HG03354 (cell line): ENCODE measurements at regions not wholly inside any gene's neighbourhood (a gene's known extent, or its start where the extent isn't known, plus 50 kb on each side); places are given as distances from the start of the nearest gene placed in this dataset.
"Not testable (repeated sequence)": the region's sequence is repeated elsewhere in the genome, so short reads cannot be mapped to it uniquely, and the experiment has no call there.

ENCODE experiments used
- ATAC-seq: cut with Tn5 transposase; IDR thresholded peaks from one replicate; pipeline ENCODE4 v1.9.1; 2021; ENCODE audit warnings: mild to moderate bottlenecking; ENCODE audit not compliant: unreplicated experiment, poor library complexity, severe bottlenecking

DNA sequence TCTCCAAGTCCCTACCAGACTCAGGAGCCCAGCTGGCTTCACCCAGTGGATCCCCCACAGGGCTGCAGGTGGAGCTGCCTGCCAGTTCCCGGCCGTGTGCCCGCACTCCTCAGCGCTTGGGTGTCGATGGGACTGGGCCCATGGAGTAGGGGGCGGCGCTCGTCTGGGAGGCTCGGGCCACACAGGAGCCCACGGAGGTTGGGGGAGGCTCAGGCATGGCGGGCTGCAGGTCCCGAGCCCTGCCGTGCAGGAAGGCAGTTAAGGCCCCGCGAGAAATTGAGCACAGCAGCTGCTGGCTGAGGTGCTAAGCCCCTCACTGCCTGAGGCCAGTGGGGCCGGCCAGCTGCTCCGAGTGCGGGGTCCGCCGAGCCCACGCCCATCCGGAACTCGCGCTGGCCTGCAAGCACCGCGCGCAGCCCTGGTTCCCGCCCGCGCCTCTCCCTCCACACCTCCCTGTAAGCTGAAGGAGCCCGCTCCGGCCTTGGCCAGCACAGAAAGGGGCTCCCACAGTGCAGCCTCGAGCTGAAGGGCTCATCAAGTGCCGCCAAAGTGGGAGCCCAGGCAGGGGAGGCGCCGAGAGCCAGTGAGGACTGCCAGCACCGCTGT lies 1771.1 kb downstream of the OLFM4 start:
- ATAC-seq = no peak

DNA sequence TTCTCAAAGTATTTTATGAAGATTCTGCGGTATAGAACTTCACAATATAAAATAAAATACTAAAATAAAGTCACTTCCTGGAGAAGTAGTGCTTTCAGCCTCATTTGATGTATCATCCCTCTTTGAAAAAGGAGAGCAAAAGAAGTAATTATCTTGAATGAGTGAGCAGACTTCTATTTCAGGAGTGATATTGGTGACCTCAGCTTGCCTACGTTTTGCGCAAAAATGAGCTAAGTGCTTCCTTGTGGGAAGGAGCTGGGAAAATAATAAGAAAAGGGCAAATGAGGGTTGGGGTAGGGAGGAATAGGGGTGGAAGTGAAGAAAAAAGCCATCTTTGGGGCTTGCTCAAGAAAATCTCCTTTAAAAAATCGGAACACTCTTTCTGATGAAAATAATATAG lies 1773.6 kb downstream of the OLFM4 start:
- no peak for ATAC-seq

DNA sequence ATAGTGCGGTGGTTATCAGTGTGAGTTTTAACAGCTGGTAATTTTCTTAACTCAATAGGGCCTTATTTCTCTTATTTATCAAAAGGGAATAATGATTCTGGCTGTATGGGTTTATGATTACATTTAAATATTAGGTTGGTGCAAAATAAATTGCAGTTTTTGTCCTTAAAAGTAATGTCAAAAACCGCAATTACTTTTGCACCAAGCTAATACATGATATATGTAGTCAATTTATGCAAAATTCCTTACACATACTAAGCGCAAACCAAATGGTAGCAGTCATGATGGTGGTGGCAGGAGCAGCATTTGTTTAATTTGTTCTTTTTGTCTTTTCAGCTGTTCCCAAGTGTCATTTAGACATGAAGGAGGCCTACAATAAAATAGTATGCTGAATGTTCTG lies 1777.1 kb downstream of the OLFM4 start:
- no peak for ATAC-seq

DNA sequence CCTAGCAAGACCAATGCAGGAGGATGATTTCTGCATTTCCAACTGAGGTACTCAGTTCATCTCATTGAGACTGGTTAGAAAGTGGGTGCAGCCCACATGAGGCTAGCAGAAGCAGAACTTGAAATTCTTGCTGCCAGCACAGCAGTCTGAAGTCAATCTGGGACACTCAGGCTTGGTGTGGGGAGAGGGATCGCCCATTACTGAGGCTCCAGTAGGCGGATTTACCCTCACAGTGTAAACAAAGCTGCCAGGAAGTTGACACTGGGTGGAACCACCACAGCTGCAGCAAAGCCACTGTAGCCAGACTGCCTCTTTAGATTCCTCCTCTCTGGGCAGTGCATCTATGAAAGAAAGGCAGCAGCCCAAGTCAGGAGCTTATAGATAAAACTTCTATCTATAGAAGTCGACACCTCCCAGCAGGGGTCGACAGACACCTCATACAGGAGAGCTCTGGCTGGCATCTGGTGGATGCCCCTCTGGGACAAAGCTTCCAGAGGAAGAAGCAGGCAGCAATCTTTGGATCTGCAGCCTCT lies 1793.4 kb downstream of the OLFM4 start:
- not testable (repeated sequence) for ATAC-seq

DNA sequence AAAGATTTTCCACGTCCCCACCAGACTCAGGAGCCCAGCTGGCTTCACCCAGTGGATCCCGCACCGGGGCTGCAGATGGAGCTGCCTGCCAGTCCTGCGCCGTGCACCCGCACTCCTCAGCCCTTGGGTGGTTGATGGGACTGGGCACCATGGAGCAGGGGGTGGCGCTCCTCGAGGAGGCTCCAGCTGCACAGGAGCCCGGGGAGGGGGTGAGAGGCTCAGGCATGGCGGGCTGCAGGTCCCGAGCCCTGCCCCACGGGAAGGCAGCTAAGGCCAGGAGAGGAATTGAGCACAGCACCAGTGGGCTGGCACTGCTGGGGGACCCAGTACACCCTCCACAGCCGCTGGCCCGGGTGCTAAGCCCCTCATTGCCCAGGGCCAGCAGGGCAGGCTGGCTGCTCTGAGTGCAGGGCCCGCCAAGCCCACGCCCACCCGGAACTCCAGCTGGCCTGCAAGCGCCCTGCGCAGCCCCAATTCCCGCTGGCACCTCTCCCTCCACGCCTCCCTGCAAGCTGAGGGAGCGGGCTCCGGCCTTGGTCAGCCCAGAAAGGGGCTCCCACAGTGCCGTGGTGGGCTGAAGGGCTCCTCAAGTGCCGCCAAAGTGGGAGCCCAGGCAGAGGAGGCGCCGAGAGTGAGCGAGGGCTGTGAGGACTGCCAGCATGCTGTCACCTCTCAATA lies 1800.9 kb downstream of the OLFM4 start:
- ATAC-seq = not testable (repeated sequence)

DNA sequence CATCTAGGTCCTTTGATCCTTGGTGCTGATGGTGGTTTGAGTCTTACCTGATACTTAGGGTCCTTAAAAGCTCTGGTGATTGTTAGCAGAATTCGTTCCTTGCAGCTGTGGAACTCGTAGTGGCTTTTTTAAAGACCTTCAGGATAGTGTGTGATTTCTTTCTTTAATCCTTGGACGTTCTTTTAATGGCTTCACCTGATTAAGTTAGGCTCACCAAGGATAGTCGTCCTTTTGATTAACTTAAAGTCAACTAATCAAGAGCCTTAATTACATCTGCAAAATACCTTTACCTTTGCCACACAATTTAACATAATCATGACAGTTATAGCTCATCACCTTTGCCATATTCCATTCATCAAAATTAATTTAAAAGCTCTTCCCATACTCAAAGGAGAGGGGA lies 1807.7 kb downstream of the OLFM4 start:
- no peak for ATAC-seq

DNA sequence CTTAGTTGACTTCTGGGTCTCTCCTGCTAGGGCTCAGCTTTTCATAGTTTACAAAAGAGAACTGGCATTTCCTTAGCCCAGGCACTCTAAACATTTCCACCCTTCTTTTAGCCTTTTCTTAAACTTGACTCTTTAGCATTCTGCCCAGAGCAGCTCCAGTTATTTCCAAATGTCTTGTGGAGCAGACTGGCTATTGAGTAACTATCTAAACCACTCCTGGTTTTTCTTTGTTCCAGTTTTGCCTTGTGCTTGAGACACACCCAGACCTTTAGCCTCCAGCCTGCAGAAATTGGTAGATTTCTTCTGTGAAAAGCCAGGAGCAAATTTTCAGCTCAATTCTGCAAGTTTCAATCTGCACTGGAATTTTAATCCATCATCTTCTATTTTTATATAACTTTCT lies 1813.1 kb downstream of the OLFM4 start:
- no peak for ATAC-seq

DNA sequence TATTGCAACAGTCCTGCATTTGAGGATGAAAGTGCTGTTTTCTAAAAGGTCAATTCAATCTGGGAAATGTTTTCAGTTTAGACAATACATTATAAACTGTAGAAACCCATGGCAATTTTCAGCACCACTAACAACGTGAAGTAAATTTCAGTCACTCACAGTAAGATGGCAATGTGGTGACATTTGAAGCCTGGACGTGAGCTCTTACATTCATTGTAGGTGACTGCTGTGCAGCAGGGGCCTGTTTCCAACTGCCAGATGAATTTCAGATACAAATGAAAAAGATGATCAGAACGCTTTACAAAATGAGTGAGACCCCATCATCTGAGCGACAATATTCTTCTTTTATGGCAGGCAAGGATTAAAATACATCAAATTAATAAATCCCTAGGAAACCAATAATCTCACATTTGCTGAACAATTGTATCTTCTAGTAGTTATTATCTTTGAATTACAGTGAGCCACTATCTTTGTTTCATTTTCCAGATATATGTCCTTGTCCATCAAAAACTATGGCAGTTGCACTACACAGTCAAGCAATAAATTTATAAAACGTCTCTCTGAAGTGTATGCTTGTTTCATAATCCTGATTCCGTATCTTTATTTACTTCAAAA lies 1816.8 kb downstream of the OLFM4 start:
- ATAC-seq = no peak

DNA sequence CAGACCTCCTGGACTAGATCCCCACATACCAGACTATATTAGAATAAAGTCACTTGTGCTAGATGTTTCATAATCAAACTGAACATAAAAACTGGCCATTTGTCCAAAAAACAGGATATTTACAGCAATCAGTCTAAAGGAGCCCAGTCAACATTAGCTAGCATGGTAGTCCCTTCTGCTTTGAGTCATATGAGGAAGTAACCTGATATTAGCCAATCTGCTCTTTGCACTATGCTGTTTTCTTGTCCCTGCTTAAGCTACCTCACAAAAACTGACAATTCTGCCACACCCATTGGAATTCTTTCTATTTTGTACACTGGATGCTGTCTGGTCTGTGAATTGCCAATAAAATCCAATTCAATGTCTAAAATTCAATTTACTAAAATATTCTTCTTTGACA lies 1824.2 kb downstream of the OLFM4 start:
- no peak for ATAC-seq

DNA sequence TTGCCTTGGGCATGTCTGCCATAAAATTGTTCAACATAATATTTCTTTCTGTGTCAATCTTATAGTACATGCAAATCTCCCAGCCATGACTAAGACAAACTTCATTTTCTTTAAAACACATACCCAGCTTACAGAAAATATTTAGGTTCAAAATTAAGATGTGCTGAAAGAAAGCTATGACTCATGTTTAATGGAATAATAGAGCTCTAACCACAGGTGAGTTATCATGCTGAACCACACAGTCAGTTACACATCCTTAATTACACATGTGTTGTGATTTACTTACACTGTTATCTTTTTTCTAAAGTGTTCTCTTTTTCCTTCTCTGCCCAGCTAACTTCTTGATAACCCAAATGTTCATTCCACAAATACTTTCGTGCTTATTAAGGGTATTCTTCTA lies 1831.2 kb downstream of the OLFM4 start:
- ATAC-seq = no peak

DNA sequence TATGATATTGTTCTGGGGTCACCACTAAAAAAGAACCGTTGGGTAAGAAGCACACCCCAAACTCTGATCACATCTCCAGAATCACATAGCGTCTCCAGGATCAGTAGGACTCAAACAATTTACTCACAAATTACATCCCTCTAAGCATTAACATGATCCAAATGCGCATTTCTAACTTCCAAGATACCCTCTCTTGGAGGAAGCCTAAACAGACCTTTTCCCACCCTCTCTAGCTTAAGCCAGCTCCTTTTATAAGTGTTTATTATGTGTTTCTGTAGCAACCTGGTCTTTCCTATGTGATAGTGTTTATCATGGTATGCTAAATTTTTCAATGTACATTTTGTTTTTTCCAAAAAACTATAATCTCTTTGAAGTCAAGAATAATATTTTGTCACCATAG lies 1846.5 kb downstream of the OLFM4 start:
- no peak for ATAC-seq

DNA sequence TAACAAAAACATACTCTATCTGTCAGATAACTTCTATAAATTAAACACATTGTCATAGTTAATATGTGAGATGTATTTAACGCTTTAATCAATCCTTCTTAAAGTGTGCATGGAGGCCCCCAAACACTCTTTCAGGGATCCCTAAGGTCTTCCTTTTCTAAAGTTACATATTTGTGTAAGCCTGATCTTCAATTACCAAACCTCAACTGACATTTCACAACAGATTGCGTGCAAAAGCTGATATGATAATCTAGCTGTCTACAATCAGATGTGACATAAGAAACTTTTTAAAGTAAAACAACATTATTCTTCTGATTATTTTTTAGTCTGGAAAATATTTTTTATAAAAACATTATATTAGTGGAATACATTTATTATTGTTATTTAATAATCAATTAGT lies 1850.4 kb downstream of the OLFM4 start:
- ATAC-seq = no peak

DNA sequence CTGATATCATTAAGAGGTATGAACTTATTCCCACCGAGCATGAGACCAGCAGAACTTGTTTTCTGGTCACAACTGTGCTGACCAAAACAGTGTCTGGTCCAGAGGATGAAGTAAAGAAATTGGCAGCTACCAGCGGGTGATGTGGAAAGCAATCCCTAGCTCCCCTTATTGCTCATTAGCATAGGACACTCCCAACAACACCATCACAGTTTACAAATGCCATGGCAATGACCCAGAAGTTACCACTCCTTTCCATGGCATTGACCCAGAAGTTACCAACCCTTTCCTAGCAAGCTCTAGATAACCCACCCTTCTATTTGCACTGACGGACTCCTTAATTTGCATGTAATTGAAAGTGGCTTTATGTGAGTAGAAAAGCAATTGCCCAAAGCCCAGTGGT lies 1856.1 kb downstream of the OLFM4 start:
- ATAC-seq = no peak

DNA sequence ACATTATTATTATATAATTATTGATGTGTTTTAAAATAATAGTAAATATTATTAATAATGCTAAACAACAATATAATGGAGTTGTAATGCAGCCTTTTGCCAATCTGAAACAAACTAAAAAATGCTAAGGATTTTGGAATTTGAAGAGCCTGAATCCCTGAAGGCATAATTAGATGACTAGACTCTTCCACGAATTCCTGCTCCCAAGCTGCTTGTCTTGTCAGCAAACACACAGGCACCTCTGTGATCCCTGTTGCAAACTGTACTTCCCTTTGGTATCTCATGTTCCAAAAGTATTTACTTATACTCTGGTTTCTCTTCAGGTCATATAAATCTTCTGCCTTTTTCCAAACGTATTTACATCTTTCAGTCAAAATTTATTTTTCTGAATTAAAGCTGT lies 1862.4 kb downstream of the OLFM4 start:
- ATAC-seq = no peak

DNA sequence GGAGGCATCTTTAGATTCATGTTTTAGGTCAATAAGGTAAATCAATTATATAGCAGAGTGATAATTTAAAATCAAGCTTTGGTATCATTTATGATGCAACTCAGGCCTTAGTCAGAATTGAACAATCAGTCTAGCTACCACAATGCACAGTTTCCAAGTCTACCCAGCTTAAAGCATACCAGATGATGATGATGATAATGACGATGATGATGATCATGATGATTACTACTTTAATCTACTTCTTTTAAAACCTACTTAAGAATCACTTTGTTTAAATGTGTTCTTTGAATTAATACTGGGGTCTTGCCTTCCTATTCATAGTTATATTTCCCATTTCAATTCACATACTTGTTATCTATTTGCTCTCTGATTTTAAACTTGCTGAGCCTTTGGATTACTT lies 1872.7 kb downstream of the OLFM4 start:
- no peak for ATAC-seq

DNA sequence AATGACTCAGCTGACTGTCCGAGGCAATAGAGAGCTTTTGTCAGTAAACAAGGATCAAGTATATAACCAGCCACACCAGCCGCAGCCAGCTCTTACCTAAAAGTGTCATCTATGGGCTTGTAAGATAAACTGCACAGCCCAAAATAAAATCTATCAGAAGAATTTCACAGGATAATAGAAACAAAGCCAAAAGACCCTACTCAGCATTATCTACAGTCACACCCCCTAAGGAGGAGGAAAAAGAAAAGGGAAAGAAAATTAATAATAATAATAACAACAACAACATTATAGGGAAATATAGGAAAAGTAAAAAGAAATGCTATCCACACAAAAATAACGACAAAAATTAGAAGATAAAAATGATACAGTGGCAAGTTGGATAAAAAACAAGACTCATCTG lies 1883.8 kb downstream of the OLFM4 start:
- no peak for ATAC-seq

DNA sequence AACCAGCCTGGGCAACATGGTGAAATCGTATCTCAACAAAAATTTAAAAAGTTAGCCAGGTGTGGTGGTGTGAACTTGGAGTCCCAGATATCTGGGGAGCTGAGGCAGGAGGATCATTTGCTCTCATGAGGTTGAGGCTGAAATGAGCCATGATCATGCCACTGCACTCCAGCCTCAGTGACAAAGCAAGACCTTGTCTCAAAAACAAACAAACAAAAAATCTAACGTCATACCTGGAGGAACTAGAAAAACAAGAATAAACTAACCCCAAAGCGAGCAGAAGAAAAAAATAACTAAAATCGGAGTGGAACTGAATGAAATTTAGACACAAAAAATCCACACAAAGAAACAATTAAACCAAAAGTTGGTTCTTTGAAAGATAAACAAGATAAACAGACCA lies 1885.1 kb downstream of the OLFM4 start:
- ATAC-seq = no peak

DNA sequence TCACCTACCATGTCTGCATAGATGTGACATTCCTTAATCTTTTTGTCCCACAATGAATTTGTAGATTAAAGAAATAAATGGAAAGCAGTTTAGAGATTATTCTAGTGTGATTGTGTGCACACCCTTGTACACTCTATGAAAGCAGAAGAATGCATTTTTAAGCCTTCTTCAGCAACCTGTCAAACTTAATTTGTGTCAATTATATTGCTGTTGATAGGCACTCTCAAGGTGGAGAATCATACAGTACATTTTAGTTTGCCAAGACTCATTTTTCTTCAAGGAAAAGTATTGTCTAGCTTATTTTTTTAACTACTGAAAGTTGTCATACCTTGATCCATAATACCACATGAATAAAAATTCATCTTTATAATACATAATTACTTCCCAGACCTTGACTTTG lies 1898.9 kb downstream of the OLFM4 start:
- no peak for ATAC-seq

DNA sequence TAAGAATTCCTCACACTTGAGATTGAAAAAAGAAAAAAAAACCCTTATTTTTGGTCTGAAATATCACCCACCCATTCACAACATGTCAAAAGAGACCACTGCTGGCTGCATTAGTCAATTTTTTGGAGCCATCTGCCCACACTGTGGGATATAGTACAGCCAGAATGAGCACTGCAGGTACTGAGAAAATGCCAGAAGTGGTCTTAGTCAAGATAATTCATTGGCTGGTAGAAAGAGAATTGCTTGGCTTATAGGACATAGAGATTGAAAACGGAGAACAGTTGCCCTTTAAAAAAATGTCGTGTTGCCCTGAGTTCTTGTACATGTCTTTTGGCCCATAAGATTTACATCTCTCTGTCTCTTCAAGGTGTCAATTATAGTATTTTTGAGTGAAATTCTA lies 1899.5 kb downstream of the OLFM4 start:
- no peak for ATAC-seq

DNA sequence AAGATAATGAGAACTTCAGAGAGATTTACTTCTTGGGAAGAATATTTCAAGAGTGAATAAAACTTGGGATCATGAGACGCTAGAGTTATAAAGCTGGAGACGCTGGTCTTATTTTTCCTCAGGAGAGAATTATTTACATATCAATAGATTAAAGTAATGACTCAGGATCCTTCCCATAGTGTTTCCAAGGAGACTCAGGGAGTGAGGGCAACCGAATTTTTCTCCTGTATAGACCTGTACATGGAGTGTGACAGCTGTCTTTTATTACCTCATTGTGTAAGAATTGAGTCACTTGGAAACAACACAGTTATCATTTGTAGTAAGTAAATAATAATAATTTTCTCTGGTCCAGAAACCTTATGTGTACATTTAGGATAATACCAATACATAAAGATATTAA lies 1905.5 kb downstream of the OLFM4 start:
- ATAC-seq = no peak

DNA sequence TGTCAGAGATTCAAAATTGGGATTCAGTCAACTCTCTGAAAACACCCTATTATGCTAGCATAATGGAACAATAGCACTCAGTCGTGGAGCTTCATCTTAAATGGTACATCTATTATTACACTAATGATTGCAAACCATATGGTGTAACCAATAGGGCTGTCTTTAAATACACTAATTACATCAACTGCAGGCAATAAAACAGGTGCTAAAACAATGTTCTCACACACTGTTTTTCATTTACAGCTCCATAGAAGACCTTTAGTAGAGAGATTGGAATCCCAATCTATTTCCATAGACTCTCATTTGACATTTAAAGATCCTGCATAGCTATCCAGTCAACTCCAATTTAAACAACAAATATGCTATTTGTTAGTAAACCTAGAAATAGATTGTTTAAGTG lies 1917.4 kb downstream of the OLFM4 start:
- no peak for ATAC-seq
